Neural crest cell (in vitro differentiated cells): ENCODE measurements at regions not wholly inside any gene's neighbourhood (a gene's known extent, or its start where the extent isn't known, plus 50 kb on each side); places are given as distances from the start of the nearest gene placed in this dataset.

Experiments used
- DNase-seq: peaks from one replicate; pipeline ENCODE4 v3.0.0; 2021; ENCODE audit warnings: low read depth, mixed read lengths, low spot score
- H3K27ac Mint-ChIP-seq: one replicate; pipeline ENCODE4 v1.8.0; 2021; ENCODE audit warnings: mild to moderate bottlenecking, mixed read lengths; ENCODE audit not compliant: unreplicated experiment
- H3K27me3 Mint-ChIP-seq: 2 replicates; pipeline ENCODE4 v1.8.0; 2021; ENCODE audit warnings: low read depth, mild to moderate bottlenecking, mixed read lengths
- H3K36me3 Mint-ChIP-seq: 2 replicates; pipeline ENCODE4 v1.8.0; 2021; ENCODE audit warnings: low read depth, mild to moderate bottlenecking, mixed read lengths
- H3K4me1 Mint-ChIP-seq: 2 replicates; pipeline ENCODE4 v1.8.0; 2021; ENCODE audit warnings: mixed read lengths
- H3K4me3 Mint-ChIP-seq: one replicate; pipeline ENCODE4 v1.8.0; 2021; ENCODE audit warnings: mild to moderate bottlenecking, mixed read lengths
- H3K9me3 Mint-ChIP-seq: 2 replicates; pipeline ENCODE4 v1.8.0; 2021; ENCODE audit warnings: mixed read lengths
- TF ChIP-seq, protein P1 (sequence below): fragments of 200-600 bp; sonication (generic); conservative IDR thresholded peaks from 2 replicates; pipeline ENCODE4 v1.5.0; 2021; ENCODE audit warnings: antibody characterized with exemption, mild to moderate bottlenecking

DNA sequence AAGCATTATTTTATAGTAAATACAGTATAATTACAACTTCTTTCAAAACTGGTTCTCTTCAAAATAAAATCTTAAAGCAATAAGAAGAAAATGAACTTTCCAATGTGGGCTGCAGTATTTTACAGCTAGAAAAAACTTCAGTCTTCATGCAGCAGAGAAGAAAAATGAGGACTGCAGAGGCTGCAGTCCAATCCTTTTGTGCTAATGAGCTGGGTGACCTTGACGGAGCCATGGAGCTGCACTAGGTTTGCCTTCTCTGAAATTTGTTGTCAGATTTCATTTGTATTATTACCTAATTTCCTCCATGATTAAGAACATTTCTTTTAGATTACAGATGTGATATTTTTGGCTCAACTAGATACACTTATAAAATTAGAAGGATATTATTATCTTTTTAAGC, 245.2 kb upstream of the ADAMTS3 start:
- H3K4me1 Mint-ChIP-seq, result no peaks in the 10 kb centered on the region
- no peaks in the 10 kb centered on the region for H3K27me3 Mint-ChIP-seq
- H3K36me3 Mint-ChIP-seq, result no peaks in the 10 kb centered on the region
- DNase-seq, result no peak
- no peak overlapping the region for H3K4me3 Mint-ChIP-seq
- TF ChIP-seq, protein P1, sequence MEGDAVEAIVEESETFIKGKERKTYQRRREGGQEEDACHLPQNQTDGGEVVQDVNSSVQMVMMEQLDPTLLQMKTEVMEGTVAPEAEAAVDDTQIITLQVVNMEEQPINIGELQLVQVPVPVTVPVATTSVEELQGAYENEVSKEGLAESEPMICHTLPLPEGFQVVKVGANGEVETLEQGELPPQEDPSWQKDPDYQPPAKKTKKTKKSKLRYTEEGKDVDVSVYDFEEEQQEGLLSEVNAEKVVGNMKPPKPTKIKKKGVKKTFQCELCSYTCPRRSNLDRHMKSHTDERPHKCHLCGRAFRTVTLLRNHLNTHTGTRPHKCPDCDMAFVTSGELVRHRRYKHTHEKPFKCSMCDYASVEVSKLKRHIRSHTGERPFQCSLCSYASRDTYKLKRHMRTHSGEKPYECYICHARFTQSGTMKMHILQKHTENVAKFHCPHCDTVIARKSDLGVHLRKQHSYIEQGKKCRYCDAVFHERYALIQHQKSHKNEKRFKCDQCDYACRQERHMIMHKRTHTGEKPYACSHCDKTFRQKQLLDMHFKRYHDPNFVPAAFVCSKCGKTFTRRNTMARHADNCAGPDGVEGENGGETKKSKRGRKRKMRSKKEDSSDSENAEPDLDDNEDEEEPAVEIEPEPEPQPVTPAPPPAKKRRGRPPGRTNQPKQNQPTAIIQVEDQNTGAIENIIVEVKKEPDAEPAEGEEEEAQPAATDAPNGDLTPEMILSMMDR, result no peak
- H3K9me3 Mint-ChIP-seq, result no peaks in the 10 kb centered on the region
- no peak overlapping the region for H3K27ac Mint-ChIP-seq

- no peaks in the 10 kb centered on the region for H3K9me3 Mint-ChIP-seq
These were observed 240.2 kb upstream of the ADAMTS3 start for GRCh38 chr4:72809208-72809607.

DNA sequence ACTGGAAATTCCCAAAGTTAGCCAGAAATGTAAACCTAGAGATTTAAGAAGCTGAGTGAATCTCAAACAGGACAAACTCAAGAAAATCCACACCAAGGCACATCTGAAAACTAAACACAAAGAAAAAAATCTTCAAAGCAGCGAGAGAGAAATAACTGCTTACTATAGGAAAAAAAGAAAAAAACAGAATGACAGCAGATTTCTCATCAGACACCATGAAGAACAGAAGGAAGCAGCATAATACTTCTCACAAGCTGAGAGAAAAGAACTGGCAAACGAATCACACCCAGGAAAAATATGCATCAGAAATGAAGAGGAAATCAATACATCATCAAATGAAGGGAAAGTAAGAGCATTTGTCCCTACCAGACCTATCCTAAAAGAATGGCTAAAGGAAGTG, 236.3 kb upstream of the ADAMTS3 start:
- H3K27me3 Mint-ChIP-seq, result no peaks in the 10 kb centered on the region
- no peaks in the 10 kb centered on the region for H3K4me1 Mint-ChIP-seq
- no peak overlapping the region for H3K4me3 Mint-ChIP-seq
- DNase-seq, result no peak
- H3K36me3 Mint-ChIP-seq, result no peaks in the 10 kb centered on the region
- H3K9me3 Mint-ChIP-seq, result no peaks in the 10 kb centered on the region
- no peak overlapping the region for H3K27ac Mint-ChIP-seq
- TF ChIP-seq, protein P1, result no peak

More at GRCh38 chr4:72809208-72809607, 240.2 kb upstream of the ADAMTS3 start:
- H3K36me3 Mint-ChIP-seq, result no peaks in the 10 kb centered on the region
- no peaks in the 10 kb centered on the region for H3K4me1 Mint-ChIP-seq
- TF ChIP-seq, protein P1, result no peak
- H3K27me3 Mint-ChIP-seq, result no peaks in the 10 kb centered on the region
- DNase-seq, result no peak
- H3K27ac Mint-ChIP-seq, result no peak overlapping the region
- no peak overlapping the region for H3K4me3 Mint-ChIP-seq

GRCh38 chr4:72797486-72797885, 228.5 kb upstream of the ADAMTS3 start:
- Mint-ChIP-seq H3K27ac (no peak overlapping the region), H3K36me3 (no peaks in the 10 kb centered on the region), H3K4me1 (no peaks in the 10 kb centered on the region), H3K27me3 (no peaks in the 10 kb centered on the region), H3K4me3 (no peak overlapping the region), H3K9me3 (peaks cover 11% of the 10 kb centered on the region)
- TF ChIP-seq, protein P1, result no peak
- no peak for DNase-seq

- H3K27me3 Mint-ChIP-seq, result peaks cover 3% of the 10 kb centered on the region
- no peak for DNase-seq
- H3K9me3 Mint-ChIP-seq, result peaks cover 6% of the 10 kb centered on the region
- no peaks in the 10 kb centered on the region for H3K4me1 Mint-ChIP-seq
- no peaks in the 10 kb centered on the region for H3K36me3 Mint-ChIP-seq
- no peak overlapping the region for H3K27ac Mint-ChIP-seq
- H3K4me3 Mint-ChIP-seq, result no peak overlapping the region
- TF ChIP-seq, protein P1, result no peak
These were observed 222.0 kb upstream of the ADAMTS3 start for GRCh38 chr4:72791054-72791453.
